NCI-H2171 (cell line): ENCODE measurements at regions not wholly inside any gene's neighbourhood (a gene's known extent, or its start where the extent isn't known, plus 50 kb on each side); places are given as distances from the start of the nearest gene placed in this dataset.
"Not testable (repeated sequence)": the region's sequence is repeated elsewhere in the genome, so short reads cannot be mapped to it uniquely, and the experiment has no call there.

Source experiments
- DNase-seq: peaks from one replicate; lab custom pipeline; 2025; lab: John Stamatoyannopoulos, UW

GRCh38 chr9:113705306-113705927 lies 170.7 kb upstream of the ZNF618 start:
- no peak for DNase-seq

- no peak for DNase-seq
Observed at GRCh38 chr9:113705928-113706519, 170.1 kb upstream of the ZNF618 start.

GRCh38 chr9:113707953-113708695 lies 168.0 kb upstream of the ZNF618 start:
- DNase-seq, result no peak

GRCh38 chr9:113708821-113709713 lies 167.0 kb upstream of the ZNF618 start:
- no peak for DNase-seq

GRCh38 chr9:113709721-113710120 lies 166.4 kb upstream of the ZNF618 start:
- no peak for DNase-seq

- DNase-seq, result peak; percentile 5
Observed at GRCh38 chr9:113711251-113711650, 164.9 kb upstream of the ZNF618 start.

- DNase-seq, result peak; percentile 5
Observed at GRCh38 chr9:113712053-113712452, 164.1 kb upstream of the ZNF618 start.

- no peak for DNase-seq
Observed at GRCh38 chr9:113715086-113715485, 161.0 kb upstream of the ZNF618 start.

- DNase-seq, result no peak
Observed at GRCh38 chr9:113719919-113720318, 156.2 kb upstream of the ZNF618 start.

- DNase-seq, result no peak
Observed at GRCh38 chr9:113720495-113720894, 155.6 kb upstream of the ZNF618 start.

GRCh38 chr9:113721856-113722255 lies 154.3 kb upstream of the ZNF618 start:
- DNase-seq, result no peak

- no peak for DNase-seq
Observed at GRCh38 chr9:113724202-113724601, 151.9 kb upstream of the ZNF618 start.

GRCh38 chr9:113728989-113729388 lies 147.1 kb upstream of the ZNF618 start:
- DNase-seq, result no peak

- no peak for DNase-seq
Observed at GRCh38 chr9:113734826-113735225, 141.3 kb upstream of the ZNF618 start.

- peak; percentile 45 for DNase-seq
Observed at GRCh38 chr9:113737517-113738271, 138.4 kb upstream of the ZNF618 start.

GRCh38 chr9:113738496-113738892 lies 137.6 kb upstream of the ZNF618 start:
- no peak for DNase-seq

- no peak for DNase-seq
Observed at GRCh38 chr9:113738893-113739604, 137.1 kb upstream of the ZNF618 start.

- DNase-seq, result not testable (repeated sequence)
Observed at GRCh38 chr9:113739605-113740507, 136.3 kb upstream of the ZNF618 start.
